ENCODE measurements at regions not wholly inside any gene's neighbourhood (a gene's known extent, or its start where the extent isn't known, plus 50 kb on each side); places are given as distances from the start of the nearest gene placed in this dataset.

GRCh38 chr5:3024126-3024525 is 272.6 kb upstream of the IRX2 start:
- Histone ChIP-seq H3K27me3 (replicated peaks) (no peaks in the 10 kb centered on the region), H3K36me3 (replicated peaks) (no peaks in the 10 kb centered on the region), H3K27ac (no peak overlapping the region), H3K4me3 (ENCODE audit: low read depth, low read length) (no peak overlapping the region)
- no peak for DNase-seq
- TF ChIP-seq CTCF (IDR thresholded peaks at IDR 0.05; ENCODE audit: low read depth, low read length, missing control alignments), result no peak
- in situ Hi-C loops (cut with HindIII; ENCODE audit: low pct_ligation_motif_present, low sequenced_read_pairs), result no loop called here

- in situ Hi-C loops (cut with HindIII; ENCODE audit: low pct_ligation_motif_present, low sequenced_read_pairs), result no loop called here
- Histone ChIP-seq H3K36me3 (replicated peaks) (no peaks in the 10 kb centered on the region), H3K27ac (no peak overlapping the region), H3K4me3 (ENCODE audit: low read depth, low read length) (no peak overlapping the region), H3K27me3 (replicated peaks) (no peaks in the 10 kb centered on the region)
- TF ChIP-seq CTCF (IDR thresholded peaks at IDR 0.05; ENCODE audit: low read depth, low read length, missing control alignments), result no peak
- no peak for DNase-seq
Measured at GRCh38 chr5:3023656-3024055, 272.2 kb upstream of the IRX2 start.

- no peak overlapping the region for H3K4me3 ChIP-seq (ENCODE audit: low read depth, low read length)
- H3K27me3 ChIP-seq (replicated peaks), result no peaks in the 10 kb centered on the region
- in situ Hi-C loops (cut with HindIII; ENCODE audit: low pct_ligation_motif_present, low sequenced_read_pairs), result no loop called here
- H3K36me3 ChIP-seq (replicated peaks), result no peaks in the 10 kb centered on the region
- TF ChIP-seq CTCF (IDR thresholded peaks at IDR 0.05; ENCODE audit: low read depth, low read length, missing control alignments), result no peak
- H3K27ac ChIP-seq, result no peak overlapping the region
- DNase-seq, result no peak
Measured at GRCh38 chr5:3022665-3023064, 271.2 kb upstream of the IRX2 start.

- no peak overlapping the region for H3K27ac ChIP-seq
- H3K36me3 ChIP-seq (replicated peaks), result no peaks in the 10 kb centered on the region
- no peak for TF ChIP-seq CTCF (IDR thresholded peaks at IDR 0.05; ENCODE audit: low read depth, low read length, missing control alignments)
- DNase-seq, result no peak
- in situ Hi-C loops (cut with HindIII; ENCODE audit: low pct_ligation_motif_present, low sequenced_read_pairs), result no loop called here
- H3K4me3 ChIP-seq (ENCODE audit: low read depth, low read length), result no peak overlapping the region
- H3K27me3 ChIP-seq (replicated peaks), result no peaks in the 10 kb centered on the region
Measured at GRCh38 chr5:3020426-3020825, 268.9 kb upstream of the IRX2 start.

- no peak for DNase-seq
Measured at GRCh38 chr5:3019045-3019444, 267.6 kb upstream of the IRX2 start.

More at GRCh38 chr5:3019045-3019444, 267.6 kb upstream of the IRX2 start:
- no peaks in the 10 kb centered on the region for H3K36me3 ChIP-seq (replicated peaks)
- in situ Hi-C loops (cut with HindIII; ENCODE audit: low pct_ligation_motif_present, low sequenced_read_pairs), result no loop called here
- no peaks in the 10 kb centered on the region for H3K27me3 ChIP-seq (replicated peaks)
- no peak overlapping the region for H3K27ac ChIP-seq
- TF ChIP-seq CTCF (IDR thresholded peaks at IDR 0.05; ENCODE audit: low read depth, low read length, missing control alignments), result no peak
- H3K4me3 ChIP-seq (ENCODE audit: low read depth, low read length), result no peak overlapping the region
